ENCODE measurements at regions not wholly inside any gene's neighbourhood (a gene's known extent, or its start where the extent isn't known, plus 50 kb on each side); places are given as distances from the start of the nearest gene placed in this dataset.

DNA sequence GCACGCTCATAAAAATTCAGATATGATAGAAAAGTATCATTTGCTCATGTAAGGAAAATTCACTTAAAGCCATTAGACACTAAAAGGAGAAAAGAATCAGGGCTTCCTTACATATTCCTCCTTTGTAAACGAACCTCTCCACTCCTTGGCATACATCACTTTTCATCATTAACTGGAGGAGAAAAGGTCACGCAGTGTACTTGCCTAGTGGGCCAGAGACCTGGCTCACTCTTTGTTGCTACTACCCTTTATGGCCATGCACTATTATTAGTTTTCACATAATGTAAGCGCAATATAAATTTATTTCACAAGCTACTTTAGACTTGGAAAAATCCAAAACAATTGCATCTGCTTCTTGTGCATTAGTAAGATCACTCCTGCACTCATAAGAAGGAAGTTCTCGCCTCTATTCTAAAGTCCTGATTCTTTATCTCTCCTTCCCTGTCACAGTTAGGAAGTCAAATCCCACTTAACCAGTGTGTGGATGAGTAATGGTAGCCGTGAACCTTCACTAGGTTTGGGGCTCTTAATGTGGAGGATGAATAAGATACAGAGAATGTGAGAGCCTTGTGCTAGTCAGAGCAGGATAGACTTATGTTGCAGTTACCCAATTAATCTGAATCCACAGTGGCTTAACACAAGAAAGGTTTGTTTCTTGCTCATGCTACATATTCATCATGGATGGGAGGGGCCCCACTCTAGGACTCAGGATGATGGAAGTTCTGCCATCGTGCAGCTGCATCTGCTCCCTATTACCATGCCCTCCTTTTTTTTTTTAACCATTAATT lies 115.0 kb upstream of the GLS start:
- Histone ChIP-seq H3K9ac (ENCODE audit: low read depth, low read length) (no peak overlapping the region), H3K27me3 (ENCODE audit: insufficient read depth, low read length) (no peaks in the 10 kb centered on the region), H3K27ac (ENCODE audit: low read length) (no peak overlapping the region), H3K36me3 (ENCODE audit: insufficient read depth, low read depth, low read length) (no peaks in the 10 kb centered on the region), H3K4me1 (ENCODE audit: insufficient read depth, low read length) (no peaks in the 10 kb centered on the region), H3K4me3 (ENCODE audit: low read length) (no peak overlapping the region), H3K9me3 (ENCODE audit: insufficient read depth, low read depth, low read length) (no peaks in the 10 kb centered on the region)

GRCh38 chr2:190766174-190766572 lies 114.4 kb upstream of the GLS start:
- no peaks in the 10 kb centered on the region for H3K27me3 ChIP-seq (ENCODE audit: insufficient read depth, low read length)
- no peak overlapping the region for H3K27ac ChIP-seq (ENCODE audit: low read length)
- H3K36me3 ChIP-seq (ENCODE audit: insufficient read depth, low read depth, low read length), result no peaks in the 10 kb centered on the region
- H3K9ac ChIP-seq (ENCODE audit: low read depth, low read length), result no peak overlapping the region
- H3K4me3 ChIP-seq (ENCODE audit: low read length), result no peak overlapping the region
- H3K9me3 ChIP-seq (ENCODE audit: insufficient read depth, low read depth, low read length), result no peaks in the 10 kb centered on the region
- H3K4me1 ChIP-seq (ENCODE audit: insufficient read depth, low read length), result no peaks in the 10 kb centered on the region

DNA sequence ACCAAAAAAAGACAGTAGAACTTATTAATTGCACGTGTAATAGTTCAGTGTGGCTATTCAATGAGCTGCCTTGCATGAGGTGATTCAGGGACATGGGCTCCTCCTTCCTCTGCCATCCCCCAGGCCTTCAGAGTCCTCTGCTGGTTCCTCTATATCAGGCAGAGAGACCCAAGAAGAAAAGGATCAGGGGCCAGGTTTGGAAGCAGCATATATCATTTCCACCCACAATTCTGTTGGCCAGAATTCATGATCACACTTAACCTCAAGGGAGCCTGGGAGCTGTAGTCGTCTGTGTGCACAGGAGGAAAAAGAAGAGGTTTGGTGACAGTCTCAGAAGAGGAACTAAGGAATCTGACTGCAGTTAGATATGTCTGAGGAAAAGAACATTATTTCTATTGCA lies 114.0 kb upstream of the GLS start:
- H3K9ac ChIP-seq (ENCODE audit: low read depth, low read length), result no peak overlapping the region
- no peak overlapping the region for H3K27ac ChIP-seq (ENCODE audit: low read length)
- no peak overlapping the region for H3K4me3 ChIP-seq (ENCODE audit: low read length)
- no peaks in the 10 kb centered on the region for H3K9me3 ChIP-seq (ENCODE audit: insufficient read depth, low read depth, low read length)
- H3K4me1 ChIP-seq (ENCODE audit: insufficient read depth, low read length), result no peaks in the 10 kb centered on the region
- H3K36me3 ChIP-seq (ENCODE audit: insufficient read depth, low read depth, low read length), result no peaks in the 10 kb centered on the region
- H3K27me3 ChIP-seq (ENCODE audit: insufficient read depth, low read length), result no peaks in the 10 kb centered on the region

GRCh38 chr2:190767821-190768220 lies 112.8 kb upstream of the GLS start:
- H3K4me3 ChIP-seq (ENCODE audit: low read length), result no peak overlapping the region
- no peak overlapping the region for H3K27ac ChIP-seq (ENCODE audit: low read length)
- H3K4me1 ChIP-seq (ENCODE audit: insufficient read depth, low read length), result no peaks in the 10 kb centered on the region
- H3K9ac ChIP-seq (ENCODE audit: low read depth, low read length), result no peak overlapping the region
- H3K27me3 ChIP-seq (ENCODE audit: insufficient read depth, low read length), result no peaks in the 10 kb centered on the region
- no peaks in the 10 kb centered on the region for H3K36me3 ChIP-seq (ENCODE audit: insufficient read depth, low read depth, low read length)
- H3K9me3 ChIP-seq (ENCODE audit: insufficient read depth, low read depth, low read length), result no peaks in the 10 kb centered on the region

GRCh38 chr2:190769258-190769657 lies 111.4 kb upstream of the GLS start:
- H3K4me1 ChIP-seq (ENCODE audit: insufficient read depth, low read length), result no peaks in the 10 kb centered on the region
- no peak overlapping the region for H3K27ac ChIP-seq (ENCODE audit: low read length)
- H3K9me3 ChIP-seq (ENCODE audit: insufficient read depth, low read depth, low read length), result no peaks in the 10 kb centered on the region
- H3K27me3 ChIP-seq (ENCODE audit: insufficient read depth, low read length), result no peaks in the 10 kb centered on the region
- H3K9ac ChIP-seq (ENCODE audit: low read depth, low read length), result no peak overlapping the region
- H3K36me3 ChIP-seq (ENCODE audit: insufficient read depth, low read depth, low read length), result no peaks in the 10 kb centered on the region
- no peak overlapping the region for H3K4me3 ChIP-seq (ENCODE audit: low read length)

DNA sequence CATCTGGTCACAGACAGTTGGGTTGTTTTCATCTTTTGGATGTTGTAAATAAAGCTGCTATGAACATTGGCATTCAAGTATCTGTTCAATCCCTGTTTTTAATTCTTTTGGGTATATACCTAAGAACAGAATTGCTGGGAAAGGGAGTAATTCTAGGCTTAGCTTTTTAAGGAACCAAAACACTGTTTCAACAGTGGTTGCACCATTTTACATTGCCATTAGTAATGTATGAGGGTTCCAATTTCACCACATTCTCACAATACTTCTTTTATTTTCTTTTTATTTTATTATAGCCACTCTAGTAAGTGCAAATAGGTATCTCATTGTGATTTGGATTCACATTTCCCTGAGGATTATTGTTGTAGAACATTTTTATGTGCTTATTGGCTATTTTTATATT lies 108.9 kb upstream of the GLS start:
- Histone ChIP-seq H3K4me3 (ENCODE audit: low read length) (no peak overlapping the region), H3K27me3 (ENCODE audit: insufficient read depth, low read length) (no peaks in the 10 kb centered on the region), H3K36me3 (ENCODE audit: insufficient read depth, low read depth, low read length) (no peaks in the 10 kb centered on the region), H3K27ac (ENCODE audit: low read length) (no peak overlapping the region), H3K4me1 (ENCODE audit: insufficient read depth, low read length) (no peaks in the 10 kb centered on the region), H3K9me3 (ENCODE audit: insufficient read depth, low read depth, low read length) (no peaks in the 10 kb centered on the region), H3K9ac (ENCODE audit: low read depth, low read length) (no peak overlapping the region)

GRCh38 chr2:190780594-190780993 lies 100.0 kb upstream of the GLS start:
- Histone ChIP-seq H3K4me3 (ENCODE audit: low read length) (no peak overlapping the region), H3K9ac (ENCODE audit: low read depth, low read length) (no peak overlapping the region), H3K36me3 (ENCODE audit: insufficient read depth, low read depth, low read length) (no peaks in the 10 kb centered on the region), H3K27ac (ENCODE audit: low read length) (no peak overlapping the region), H3K4me1 (ENCODE audit: insufficient read depth, low read length) (peaks cover 3% of the 10 kb centered on the region; the same call in 1 of the 2 replicates), H3K9me3 (ENCODE audit: insufficient read depth, low read depth, low read length) (peaks cover 13% of the 10 kb centered on the region), H3K27me3 (ENCODE audit: insufficient read depth, low read length) (no peaks in the 10 kb centered on the region)

- H3K27ac ChIP-seq (ENCODE audit: low read length), result no peak overlapping the region
- H3K4me1 ChIP-seq (ENCODE audit: insufficient read depth, low read length), result peaks cover 7% of the 10 kb centered on the region; the same call in 1 of the 2 replicates
- no peak overlapping the region for H3K9ac ChIP-seq (ENCODE audit: low read depth, low read length)
- H3K36me3 ChIP-seq (ENCODE audit: insufficient read depth, low read depth, low read length), result no peaks in the 10 kb centered on the region
- peaks cover 13% of the 10 kb centered on the region for H3K9me3 ChIP-seq (ENCODE audit: insufficient read depth, low read depth, low read length)
- H3K27me3 ChIP-seq (ENCODE audit: insufficient read depth, low read length), result no peaks in the 10 kb centered on the region
- no peak overlapping the region for H3K4me3 ChIP-seq (ENCODE audit: low read length)
Measured at GRCh38 chr2:190781604-190782198, 98.9 kb upstream of the GLS start.

DNA sequence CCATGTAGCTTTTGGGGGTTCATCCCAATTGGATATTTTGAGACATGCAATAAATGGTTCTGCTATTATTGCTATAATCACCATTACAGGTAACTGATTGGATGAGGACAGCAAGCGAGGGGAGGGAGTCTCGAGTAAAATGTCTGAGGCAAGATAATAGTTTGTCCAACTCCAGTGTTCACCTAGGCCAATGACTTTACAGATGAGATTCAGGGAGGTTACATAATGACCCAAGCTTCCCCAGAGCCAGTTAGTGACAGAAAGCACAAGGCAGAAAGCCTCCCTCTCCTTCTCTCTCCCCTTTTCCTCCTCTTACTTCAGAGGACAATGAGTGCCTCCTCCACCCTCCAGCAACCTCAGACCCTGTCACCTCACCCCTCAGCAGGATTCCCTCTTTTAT lies 98.4 kb upstream of the GLS start:
- H3K4me1 ChIP-seq (ENCODE audit: insufficient read depth, low read length), result peaks cover 7% of the 10 kb centered on the region; the same call in 1 of the 2 replicates
- no peak overlapping the region for H3K9ac ChIP-seq (ENCODE audit: low read depth, low read length)
- H3K9me3 ChIP-seq (ENCODE audit: insufficient read depth, low read depth, low read length), result peaks cover 13% of the 10 kb centered on the region
- H3K36me3 ChIP-seq (ENCODE audit: insufficient read depth, low read depth, low read length), result no peaks in the 10 kb centered on the region
- no peak overlapping the region for H3K27ac ChIP-seq (ENCODE audit: low read length)
- H3K27me3 ChIP-seq (ENCODE audit: insufficient read depth, low read length), result no peaks in the 10 kb centered on the region
- H3K4me3 ChIP-seq (ENCODE audit: low read length), result no peak overlapping the region

DNA sequence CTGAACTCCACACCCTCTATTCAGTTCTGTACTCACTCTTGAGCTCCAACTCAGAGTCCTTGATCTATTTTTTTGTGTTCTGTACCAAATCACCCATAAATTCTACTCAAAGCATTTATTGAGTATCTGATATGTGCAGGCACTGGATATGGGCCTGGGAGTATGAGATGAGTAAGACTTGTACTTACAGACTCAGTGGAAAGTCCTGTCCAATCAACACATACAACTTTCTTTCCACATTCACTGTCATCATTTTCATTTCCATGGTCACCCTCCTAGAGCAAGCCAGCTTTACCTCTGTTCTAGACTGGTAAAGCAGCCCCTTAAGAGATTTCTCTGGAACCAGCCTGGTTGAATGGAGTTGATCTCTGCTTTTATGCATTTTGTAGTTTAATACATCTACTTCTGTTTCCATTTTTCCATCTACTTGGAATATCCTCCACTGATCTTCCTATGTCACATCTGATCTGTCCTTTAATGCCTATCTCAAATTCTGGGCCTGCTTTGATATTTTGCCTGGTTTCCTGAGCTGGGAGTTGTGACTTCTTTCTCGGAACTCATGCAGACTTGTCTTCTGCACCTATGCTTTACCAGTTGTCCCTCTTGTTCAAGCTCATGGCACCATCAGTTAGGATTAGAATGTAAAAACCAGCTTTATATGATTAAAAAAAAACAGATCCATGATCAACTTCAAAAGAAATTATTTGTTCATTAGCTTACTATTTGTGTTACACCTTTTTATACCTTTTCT lies 96.9 kb upstream of the GLS start:
- no peak overlapping the region for H3K4me3 ChIP-seq (ENCODE audit: low read length)
- H3K4me1 ChIP-seq (ENCODE audit: insufficient read depth, low read length), result peaks cover 7% of the 10 kb centered on the region; the same call in 1 of the 2 replicates
- H3K9me3 ChIP-seq (ENCODE audit: insufficient read depth, low read depth, low read length), result peaks cover 9% of the 10 kb centered on the region; the same call in 1 of the 2 replicates
- no peaks in the 10 kb centered on the region for H3K36me3 ChIP-seq (ENCODE audit: insufficient read depth, low read depth, low read length)
- H3K27me3 ChIP-seq (ENCODE audit: insufficient read depth, low read length), result no peaks in the 10 kb centered on the region
- H3K9ac ChIP-seq (ENCODE audit: low read depth, low read length), result no peak overlapping the region
- no peak overlapping the region for H3K27ac ChIP-seq (ENCODE audit: low read length)

DNA sequence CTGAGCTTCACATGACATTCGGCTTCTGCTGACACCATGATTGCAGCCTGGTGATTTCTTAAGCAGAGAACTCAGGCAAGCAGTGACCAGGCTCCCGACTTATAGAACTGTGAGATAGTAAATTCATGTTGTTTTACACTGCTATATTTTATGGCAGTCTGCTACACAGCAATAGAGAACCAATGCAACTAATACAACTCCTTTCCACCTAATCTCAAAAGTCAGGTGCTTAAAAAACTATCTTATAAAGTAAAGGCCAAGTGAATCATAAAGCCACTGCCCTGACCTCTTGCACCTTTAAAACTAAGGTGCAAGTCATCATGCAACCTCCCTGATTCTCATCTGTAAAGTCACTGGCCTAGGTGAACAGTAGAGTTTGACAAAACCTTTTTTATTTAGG lies 95.3 kb upstream of the GLS start:
- H3K9me3 ChIP-seq (ENCODE audit: insufficient read depth, low read depth, low read length), result 0 out of 2 replicates have a peak, but pooled peaks cover 7% of the 10 kb centered on the region
- H3K4me3 ChIP-seq (ENCODE audit: low read length), result no peak overlapping the region
- H3K27me3 ChIP-seq (ENCODE audit: insufficient read depth, low read length), result no peaks in the 10 kb centered on the region
- H3K36me3 ChIP-seq (ENCODE audit: insufficient read depth, low read depth, low read length), result no peaks in the 10 kb centered on the region
- H3K9ac ChIP-seq (ENCODE audit: low read depth, low read length), result no peak overlapping the region
- peaks cover 8% of the 10 kb centered on the region; the same call in 1 of the 2 replicates for H3K4me1 ChIP-seq (ENCODE audit: insufficient read depth, low read length)
- no peak overlapping the region for H3K27ac ChIP-seq (ENCODE audit: low read length)
